Left ventricle myocardium inferior (tissue), 1 donor: ENCODE measurements at regions not wholly inside any gene's neighbourhood (a gene's known extent, or its start where the extent isn't known, plus 50 kb on each side); places are given as distances from the start of the nearest gene placed in this dataset.

Experiments used
- DNase-seq: peaks from one replicate; pipeline ENCODE4 v3.0.0-alpha.2; 2020
- H3K27ac ChIP-seq: fragments of 200-600 bp; replicated peaks from 2 replicates; pipeline ENCODE4 v1.8.0; 2021
- H3K27me3 ChIP-seq: fragments of 200-600 bp; 2 replicates; pipeline ENCODE4 v1.8.0; 2021; ENCODE audit warnings: low read depth
- H3K36me3 ChIP-seq: fragments of 200-600 bp; 2 replicates; pipeline ENCODE4 v1.8.0; 2021
- H3K4me1 ChIP-seq: fragments of 200-600 bp; 2 replicates; pipeline ENCODE4 v1.8.0; 2021
- H3K4me3 ChIP-seq: fragments of 200-600 bp; 2 replicates; pipeline ENCODE4 v1.8.0; 2021; ENCODE audit warnings: mild to moderate bottlenecking, moderate library complexity
- H3K9me3 ChIP-seq: fragments of 200-600 bp; replicated peaks from 2 replicates; pipeline ENCODE4 v1.8.0; 2021
- intact Hi-C: fragments of 100-400 bp; cut with micrococcal nuclease; formaldehyde crosslinking; loops from one replicate; pipeline ENCODE4 v1.11.0; 2022
- TF ChIP-seq, protein P1 (sequence below): fragments of 200-600 bp; IDR thresholded peaks from 2 replicates; pipeline ENCODE4 v1.8.0; 2021; ENCODE audit warnings: antibody characterized with exemption, mild to moderate bottlenecking, borderline replicate concordance
- donor health status: DM: no; HTN: yes; CAD: no; lungs with severe emphysema.

DNA sequence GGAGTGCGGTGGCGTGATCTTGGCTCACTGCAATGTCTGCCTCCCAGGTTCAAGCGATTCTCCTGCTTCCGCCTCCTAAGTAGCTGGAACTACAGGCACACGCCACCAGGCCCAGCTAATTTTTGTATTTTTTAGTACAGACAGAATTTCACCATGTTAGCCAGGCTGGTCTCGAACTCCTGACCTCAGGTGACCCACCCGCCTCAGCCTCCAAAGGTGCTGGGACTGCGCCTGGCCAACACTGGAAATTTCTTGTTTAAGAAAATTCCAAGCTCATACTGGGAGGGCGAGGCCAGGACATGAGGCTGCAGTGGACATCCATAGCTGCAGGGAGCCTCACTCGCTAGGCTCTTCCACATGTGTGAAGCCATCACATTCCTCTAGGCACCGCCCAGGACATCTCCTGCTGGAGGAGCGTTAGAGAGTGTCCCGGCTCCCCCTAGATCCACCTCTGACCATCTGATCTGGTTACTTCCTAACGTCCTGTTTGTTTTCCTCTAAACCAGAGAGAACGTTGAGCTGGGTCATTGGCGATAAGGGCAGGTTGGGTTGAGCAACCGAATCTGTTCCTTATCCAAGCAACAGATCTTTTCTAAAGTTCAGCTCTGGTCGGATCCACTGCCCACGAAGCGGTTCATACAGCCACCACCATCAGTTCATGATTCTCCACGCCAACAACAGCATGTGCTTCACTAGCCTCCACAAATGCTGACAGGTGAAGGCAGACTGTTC lies 108.2 kb upstream of the MED13L start:
- TF ChIP-seq, protein P1, sequence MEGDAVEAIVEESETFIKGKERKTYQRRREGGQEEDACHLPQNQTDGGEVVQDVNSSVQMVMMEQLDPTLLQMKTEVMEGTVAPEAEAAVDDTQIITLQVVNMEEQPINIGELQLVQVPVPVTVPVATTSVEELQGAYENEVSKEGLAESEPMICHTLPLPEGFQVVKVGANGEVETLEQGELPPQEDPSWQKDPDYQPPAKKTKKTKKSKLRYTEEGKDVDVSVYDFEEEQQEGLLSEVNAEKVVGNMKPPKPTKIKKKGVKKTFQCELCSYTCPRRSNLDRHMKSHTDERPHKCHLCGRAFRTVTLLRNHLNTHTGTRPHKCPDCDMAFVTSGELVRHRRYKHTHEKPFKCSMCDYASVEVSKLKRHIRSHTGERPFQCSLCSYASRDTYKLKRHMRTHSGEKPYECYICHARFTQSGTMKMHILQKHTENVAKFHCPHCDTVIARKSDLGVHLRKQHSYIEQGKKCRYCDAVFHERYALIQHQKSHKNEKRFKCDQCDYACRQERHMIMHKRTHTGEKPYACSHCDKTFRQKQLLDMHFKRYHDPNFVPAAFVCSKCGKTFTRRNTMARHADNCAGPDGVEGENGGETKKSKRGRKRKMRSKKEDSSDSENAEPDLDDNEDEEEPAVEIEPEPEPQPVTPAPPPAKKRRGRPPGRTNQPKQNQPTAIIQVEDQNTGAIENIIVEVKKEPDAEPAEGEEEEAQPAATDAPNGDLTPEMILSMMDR: no peak
- H3K4me3 ChIP-seq: no peak overlapping the region
- peaks cover 2% of the 10 kb centered on the region for H3K9me3 ChIP-seq
- H3K27me3 ChIP-seq: peaks cover 53% of the 10 kb centered on the region
- intact Hi-C loops: no loop called here
- H3K27ac ChIP-seq: no peak overlapping the region
- DNase-seq: no peak
- H3K4me1 ChIP-seq: peaks cover 26% of the 10 kb centered on the region
- no peaks in the 10 kb centered on the region for H3K36me3 ChIP-seq

DNA sequence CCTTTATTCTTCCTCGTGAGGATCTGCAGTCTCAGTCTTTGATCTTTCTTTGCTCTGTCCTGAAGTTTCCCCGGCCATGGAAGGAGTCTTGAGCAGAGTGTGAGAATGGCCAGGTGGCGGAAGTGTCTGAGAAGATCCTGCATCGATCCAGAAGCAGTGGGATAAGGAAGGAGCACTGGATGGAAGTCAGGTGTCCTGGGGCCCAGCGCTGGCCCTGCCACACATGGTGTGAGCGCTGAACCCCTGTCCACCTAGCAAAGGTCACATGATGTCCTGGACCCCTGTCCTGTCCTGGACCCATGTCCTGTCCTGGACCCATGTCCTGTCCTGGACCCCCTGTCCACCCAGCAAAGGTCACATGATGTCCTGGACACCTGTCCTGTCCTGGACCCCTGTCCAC lies 111.8 kb upstream of the MED13L start:
- DNase-seq: no peak
- TF ChIP-seq, protein P1: no peak
- H3K36me3 ChIP-seq: no peaks in the 10 kb centered on the region
- H3K4me3 ChIP-seq: no peak overlapping the region
- intact Hi-C loops: no loop called here
- no peaks in the 10 kb centered on the region for H3K4me1 ChIP-seq
- peaks cover 13% of the 10 kb centered on the region for H3K9me3 ChIP-seq
- H3K27me3 ChIP-seq: peaks cover 16% of the 10 kb centered on the region
- no peak overlapping the region for H3K27ac ChIP-seq

DNA sequence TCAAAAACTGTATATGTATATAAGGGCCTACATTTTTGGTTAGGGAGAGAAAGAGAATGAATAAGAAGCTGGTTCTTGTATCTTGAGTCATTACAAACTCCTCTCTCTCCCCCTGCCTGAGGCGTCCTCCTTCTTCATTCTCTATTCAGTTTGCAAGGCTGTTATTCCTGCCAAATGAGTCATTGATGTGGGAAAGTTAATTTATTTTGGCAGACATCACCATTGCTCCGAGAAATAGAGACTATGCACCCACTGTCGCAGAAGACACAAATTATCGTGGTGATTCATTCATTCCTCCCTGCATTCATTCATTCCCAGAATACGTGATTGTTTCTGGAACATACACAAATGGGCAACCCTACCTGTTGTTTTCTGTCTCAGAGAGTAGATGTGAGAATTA lies 112.5 kb upstream of the MED13L start:
- intact Hi-C loops: no loop called here
- Histone ChIP-seq H3K27ac (no peak overlapping the region), H3K4me1 (no peaks in the 10 kb centered on the region), H3K4me3 (no peak overlapping the region), H3K27me3 (peaks cover 9% of the 10 kb centered on the region), H3K36me3 (no peaks in the 10 kb centered on the region), H3K9me3 (peaks cover 13% of the 10 kb centered on the region)
- no peak for DNase-seq
- TF ChIP-seq, protein P1: no peak

DNA sequence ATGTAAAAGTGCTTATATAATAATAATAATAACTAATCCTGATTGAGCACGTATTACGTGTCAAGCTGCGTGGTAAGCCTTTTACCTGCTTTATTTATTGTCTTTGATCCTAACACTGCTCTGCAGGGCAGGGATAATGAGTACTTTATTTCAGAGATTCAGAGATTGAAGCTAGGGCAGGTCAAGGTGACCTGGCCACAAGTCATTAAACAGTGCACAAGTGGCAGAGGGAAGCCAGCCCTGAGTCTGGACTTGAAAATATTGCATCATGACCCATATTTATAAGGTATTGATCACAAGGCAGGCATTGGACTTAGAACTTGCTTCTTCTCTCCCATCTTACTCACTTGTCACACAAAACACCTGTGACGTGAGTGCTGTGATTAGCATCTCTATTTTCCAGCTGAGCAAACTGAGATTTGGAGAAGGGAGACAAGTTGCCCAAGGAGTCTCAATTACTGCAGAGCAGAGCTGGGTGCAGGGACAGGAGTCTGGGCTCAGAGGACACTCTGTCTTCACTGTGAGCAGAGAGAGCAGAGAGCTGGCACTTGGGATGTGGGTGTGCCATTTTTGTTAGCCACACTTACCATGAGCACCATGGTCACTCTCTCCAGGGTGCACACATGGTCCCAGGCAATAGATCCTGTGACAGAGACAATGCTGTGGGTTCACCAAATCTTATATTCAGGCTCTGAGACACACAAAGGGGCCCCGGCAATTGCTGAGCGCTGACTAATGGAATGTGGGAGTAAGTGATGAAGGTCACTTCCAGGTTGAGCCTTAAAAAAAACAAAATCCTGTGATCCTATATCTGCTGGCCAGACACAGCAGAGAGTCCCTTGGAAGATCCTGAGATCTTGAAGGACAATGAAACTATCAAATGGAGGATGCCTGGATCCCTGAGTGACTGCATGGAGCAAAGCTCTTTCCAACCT lies 113.2 kb upstream of the MED13L start:
- H3K27ac ChIP-seq: no peak overlapping the region
- DNase-seq: no peak
- intact Hi-C loops: no loop called here

DNA sequence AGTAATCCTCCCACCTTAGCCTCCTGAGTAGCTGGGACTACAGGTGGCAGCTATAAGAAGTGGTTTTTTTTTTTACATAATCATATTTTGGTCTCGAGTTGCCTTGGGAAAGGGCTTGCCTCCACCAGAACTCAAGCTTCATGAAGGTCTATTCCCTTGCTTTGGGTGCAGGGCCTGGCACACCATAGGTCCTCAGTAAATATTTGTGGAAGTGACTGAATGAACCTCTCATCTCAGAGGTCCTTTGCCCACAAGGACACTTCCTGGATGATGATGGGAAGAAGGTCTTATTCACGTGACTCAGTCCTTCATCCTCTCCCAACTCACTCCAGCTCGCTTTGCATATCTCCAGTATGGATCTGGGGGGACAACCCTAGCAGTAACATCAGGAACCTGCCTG lies 114.0 kb upstream of the MED13L start:
- H3K36me3 ChIP-seq: no peaks in the 10 kb centered on the region
- H3K4me3 ChIP-seq: no peak overlapping the region
- H3K27me3 ChIP-seq: no peaks in the 10 kb centered on the region
- H3K4me1 ChIP-seq: no peaks in the 10 kb centered on the region
- H3K9me3 ChIP-seq: peaks cover 18% of the 10 kb centered on the region
- TF ChIP-seq, protein P1: no peak
- no peak for DNase-seq
- H3K27ac ChIP-seq: no peak overlapping the region
- intact Hi-C loops: no loop called here

More for the DNA sequence above, 113.2 kb upstream of the MED13L start:
- Histone ChIP-seq H3K4me1 (no peaks in the 10 kb centered on the region), H3K9me3 (peaks cover 13% of the 10 kb centered on the region), H3K27me3 (peaks cover 5% of the 10 kb centered on the region), H3K36me3 (no peaks in the 10 kb centered on the region), H3K4me3 (no peak overlapping the region)
- TF ChIP-seq, protein P1: no peak
